ENCODE measurements at regions not wholly inside any gene's neighbourhood (a gene's known extent, or its start where the extent isn't known, plus 50 kb on each side); places are given as distances from the start of the nearest gene placed in this dataset.

GRCh38 chr5:155761502-155761901 lies 565.5 kb upstream of the SGCD start:
- TF ChIP-seq CTCF (IDR thresholded peaks at IDR 0.05; ENCODE audit: low read length) (no peak), EZH2phosphoT487 (IDR thresholded peaks at IDR 0.05; ENCODE audit: low read length) (no peak), EZH2 (optimal IDR thresholded peaks at IDR 0.05; ENCODE audit: low read depth, low read length) (no peak)

Measured in MM.1S (cell line).